Liver (tissue), 8 donors: ENCODE measurements at regions not wholly inside any gene's neighbourhood (a gene's known extent, or its start where the extent isn't known, plus 50 kb on each side); places are given as distances from the start of the nearest gene placed in this dataset.

Experiments
- DNase-seq: peaks from one replicate; pipeline ENCODE4 v3.0.0-alpha.2; 2017; ENCODE audit warnings: low spot score
- H3K27ac ChIP-seq, 2 donors: one replicate each; pipeline ENCODE4 v1.7.0; 2013; ENCODE audit warnings: inconsistent platforms in 2 of 2, low read length in 2 of 2, control low read depth in 1 of 2, low read depth in 1 of 2, mild to moderate bottlenecking in 1 of 2
- H3K27me3 ChIP-seq, 4 donors: one replicate each; pipeline versions ENCODE4 v1.6.1 to v1.7.0; 2013; ENCODE audit warnings: low read length in 3 of 4, inconsistent platforms in 1 of 4, mild to moderate bottlenecking in 1 of 4, moderate library complexity in 1 of 4; ENCODE audit not compliant: control insufficient read depth in 4 of 4, insufficient read depth in 4 of 4
- H3K36me3 ChIP-seq, 4 donors: one replicate each; pipeline versions ENCODE4 v1.6.1 to v1.7.0; 2013; ENCODE audit warnings: low read length in 3 of 4, mild to moderate bottlenecking in 3 of 4, low read depth in 1 of 4, moderate library complexity in 1 of 4; ENCODE audit not compliant: control insufficient read depth in 4 of 4, insufficient read depth in 3 of 4
- H3K4me1 ChIP-seq, 4 donors: one replicate each; pipeline versions ENCODE4 v1.6.1 to v1.7.0; 2013; ENCODE audit warnings: low read length in 3 of 4, mild to moderate bottlenecking in 3 of 4, moderate library complexity in 1 of 4; ENCODE audit not compliant: control insufficient read depth in 4 of 4, insufficient read depth in 4 of 4
- H3K4me3 ChIP-seq, 3 donors: one replicate each; pipeline versions ENCODE4 v1.6.1 to v1.7.0; 2013; ENCODE audit warnings: low read length in 3 of 3, control low read depth in 1 of 3, low read depth in 1 of 3, mild to moderate bottlenecking in 1 of 3
- H3K9ac ChIP-seq, 2 donors: one replicate each; pipeline ENCODE4 v1.7.0; 2013; ENCODE audit warnings: low read length in 2 of 2, mild to moderate bottlenecking in 2 of 2, moderate library complexity in 2 of 2, control low read depth in 1 of 2, low read depth in 1 of 2
- H3K9me3 ChIP-seq, 4 donors: one replicate each; pipeline versions ENCODE4 v1.6.1 to v1.7.0; 2013; ENCODE audit warnings: low read length in 3 of 4; ENCODE audit not compliant: control insufficient read depth in 4 of 4
- EGR1 ChIP-seq, 2 donors: IDR thresholded peaks; 2 replicates each; pipeline ENCODE4 v1.6.1; 2016 to 2018; ENCODE audit warnings: antibody characterized with exemption in 2 of 2, low read depth in 2 of 2
- FOXA1 ChIP-seq: IDR thresholded peaks from 2 replicates; pipeline ENCODE4 v1.6.1; 2016; ENCODE audit warnings: antibody characterized with exemption
- FOXA2 ChIP-seq: IDR thresholded peaks from 2 replicates; pipeline ENCODE4 v1.6.1; 2016; ENCODE audit warnings: antibody characterized with exemption
- GABPA ChIP-seq, 2 donors: IDR thresholded peaks in 1 of 2; conservative IDR thresholded peaks in 1 of 2; 2 replicates each; pipeline ENCODE4 v1.6.1; 2016; ENCODE audit warnings: antibody characterized with exemption in 2 of 2, mild to moderate bottlenecking in 1 of 2, moderate library complexity in 1 of 2
- HNF4A ChIP-seq, 2 donors: conservative IDR thresholded peaks; 2 replicates each; pipeline ENCODE4 v1.6.1; 2016; ENCODE audit warnings: antibody characterized with exemption in 2 of 2, mild to moderate bottlenecking in 2 of 2
- HNF4G ChIP-seq: IDR thresholded peaks from 2 replicates; pipeline ENCODE4 v1.6.1; 2016; ENCODE audit warnings: antibody characterized with exemption
- JUND ChIP-seq, 2 donors: IDR thresholded peaks; 2 replicates each; pipeline ENCODE4 v1.6.1; 2016; ENCODE audit warnings: antibody characterized with exemption in 2 of 2
- NR2F2 ChIP-seq: IDR thresholded peaks from 2 replicates; pipeline ENCODE4 v1.6.1; 2016; ENCODE audit warnings: antibody characterized with exemption
- RAD21 ChIP-seq, 2 donors: IDR thresholded peaks; 2 replicates each; pipeline ENCODE4 v1.6.1; 2016; ENCODE audit warnings: antibody characterized with exemption in 2 of 2, mild to moderate bottlenecking in 2 of 2
- RXRA ChIP-seq, 2 donors: IDR thresholded peaks; 2 replicates each; pipeline ENCODE4 v1.6.1; 2017 to 2018; ENCODE audit warnings: antibody characterized with exemption in 2 of 2, mild to moderate bottlenecking in 1 of 2
- SP1 ChIP-seq: IDR thresholded peaks from 2 replicates; pipeline ENCODE4 v1.6.1; 2018; ENCODE audit warnings: antibody characterized with exemption, mild to moderate bottlenecking
- TAF1 ChIP-seq: conservative IDR thresholded peaks from 2 replicates; pipeline ENCODE4 v1.6.1; 2016; ENCODE audit warnings: antibody characterized with exemption, mild to moderate bottlenecking
- YY1 ChIP-seq: IDR thresholded peaks from 2 replicates; pipeline ENCODE4 v1.6.1; 2016; ENCODE audit warnings: antibody characterized with exemption, mild to moderate bottlenecking
- WGBS: extraction: QIAGEN DNeasy Blood & Tissue Kit; methylation state at CpG from one replicate; pipeline ENCODE4 v1.1.7; 2013; 5-methylcytosine and 5-hydroxymethylcytosine counted together
- TF ChIP-seq, protein P1 (sequence below): fragments of 150-350 bp; IDR thresholded peaks from 2 replicates; pipeline ENCODE4 v1.5.1; 2017; ENCODE audit warnings: improper control_type of control experiment, low read depth, low read length; ENCODE audit not compliant: missing input control
- TF ChIP-seq, protein P2 (sequence below): IDR thresholded peaks from 2 replicates; pipeline ENCODE4 v1.6.1; 2016; ENCODE audit warnings: antibody characterized with exemption
- TF ChIP-seq, protein P3 (sequence below): IDR thresholded peaks from 2 replicates; pipeline ENCODE4 v1.6.1; 2016; ENCODE audit warnings: antibody characterized with exemption, mild to moderate bottlenecking
- TF ChIP-seq, protein P4 (sequence below): IDR thresholded peaks from 2 replicates; pipeline ENCODE4 v1.6.1; 2016; ENCODE audit warnings: antibody characterized with exemption
- TF ChIP-seq, protein P5 (sequence below): IDR thresholded peaks from 2 replicates; pipeline ENCODE4 v1.6.1; 2016; ENCODE audit warnings: antibody characterized with exemption
- donor health status: healthy.
- donor health status: healthy.
- donor health status: healthy.
- donor health status: healthy.
- donor health status: healthy.

DNA sequence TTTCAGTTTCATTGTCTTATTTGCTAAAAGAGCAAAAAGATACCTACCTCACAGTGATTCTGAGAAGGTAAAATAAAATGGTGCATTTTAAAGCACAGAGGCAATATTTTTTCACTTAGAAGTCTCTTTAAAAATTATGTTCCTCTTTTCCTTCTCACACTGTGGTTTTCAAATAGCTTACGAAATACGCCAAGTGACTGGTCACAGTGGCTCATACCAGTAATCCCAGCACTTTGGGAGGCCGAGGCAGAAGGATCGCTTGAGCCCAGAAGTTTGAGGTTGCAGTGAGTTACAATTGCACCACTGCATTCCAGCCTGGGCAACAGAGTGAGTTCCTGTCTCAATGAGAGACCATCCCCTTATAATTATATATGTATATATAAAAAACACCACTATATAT is 372.6 kb downstream of the FBXO8 start:
- TF ChIP-seq, protein P1, sequence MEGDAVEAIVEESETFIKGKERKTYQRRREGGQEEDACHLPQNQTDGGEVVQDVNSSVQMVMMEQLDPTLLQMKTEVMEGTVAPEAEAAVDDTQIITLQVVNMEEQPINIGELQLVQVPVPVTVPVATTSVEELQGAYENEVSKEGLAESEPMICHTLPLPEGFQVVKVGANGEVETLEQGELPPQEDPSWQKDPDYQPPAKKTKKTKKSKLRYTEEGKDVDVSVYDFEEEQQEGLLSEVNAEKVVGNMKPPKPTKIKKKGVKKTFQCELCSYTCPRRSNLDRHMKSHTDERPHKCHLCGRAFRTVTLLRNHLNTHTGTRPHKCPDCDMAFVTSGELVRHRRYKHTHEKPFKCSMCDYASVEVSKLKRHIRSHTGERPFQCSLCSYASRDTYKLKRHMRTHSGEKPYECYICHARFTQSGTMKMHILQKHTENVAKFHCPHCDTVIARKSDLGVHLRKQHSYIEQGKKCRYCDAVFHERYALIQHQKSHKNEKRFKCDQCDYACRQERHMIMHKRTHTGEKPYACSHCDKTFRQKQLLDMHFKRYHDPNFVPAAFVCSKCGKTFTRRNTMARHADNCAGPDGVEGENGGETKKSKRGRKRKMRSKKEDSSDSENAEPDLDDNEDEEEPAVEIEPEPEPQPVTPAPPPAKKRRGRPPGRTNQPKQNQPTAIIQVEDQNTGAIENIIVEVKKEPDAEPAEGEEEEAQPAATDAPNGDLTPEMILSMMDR: no peak
- TF ChIP-seq RAD21 (IDR thresholded peaks at IDR 0.05): no peak
- TF ChIP-seq, protein P2, sequence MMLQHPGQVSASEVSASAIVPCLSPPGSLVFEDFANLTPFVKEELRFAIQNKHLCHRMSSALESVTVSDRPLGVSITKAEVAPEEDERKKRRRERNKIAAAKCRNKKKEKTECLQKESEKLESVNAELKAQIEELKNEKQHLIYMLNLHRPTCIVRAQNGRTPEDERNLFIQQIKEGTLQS: no peak
- no peak for TF ChIP-seq HNF4A (conservative IDR thresholded peaks at IDR 0.05)
- TF ChIP-seq FOXA1: no peak
- TF ChIP-seq TAF1: no peak
- TF ChIP-seq SP1: no peak
- TF ChIP-seq, protein P3, sequence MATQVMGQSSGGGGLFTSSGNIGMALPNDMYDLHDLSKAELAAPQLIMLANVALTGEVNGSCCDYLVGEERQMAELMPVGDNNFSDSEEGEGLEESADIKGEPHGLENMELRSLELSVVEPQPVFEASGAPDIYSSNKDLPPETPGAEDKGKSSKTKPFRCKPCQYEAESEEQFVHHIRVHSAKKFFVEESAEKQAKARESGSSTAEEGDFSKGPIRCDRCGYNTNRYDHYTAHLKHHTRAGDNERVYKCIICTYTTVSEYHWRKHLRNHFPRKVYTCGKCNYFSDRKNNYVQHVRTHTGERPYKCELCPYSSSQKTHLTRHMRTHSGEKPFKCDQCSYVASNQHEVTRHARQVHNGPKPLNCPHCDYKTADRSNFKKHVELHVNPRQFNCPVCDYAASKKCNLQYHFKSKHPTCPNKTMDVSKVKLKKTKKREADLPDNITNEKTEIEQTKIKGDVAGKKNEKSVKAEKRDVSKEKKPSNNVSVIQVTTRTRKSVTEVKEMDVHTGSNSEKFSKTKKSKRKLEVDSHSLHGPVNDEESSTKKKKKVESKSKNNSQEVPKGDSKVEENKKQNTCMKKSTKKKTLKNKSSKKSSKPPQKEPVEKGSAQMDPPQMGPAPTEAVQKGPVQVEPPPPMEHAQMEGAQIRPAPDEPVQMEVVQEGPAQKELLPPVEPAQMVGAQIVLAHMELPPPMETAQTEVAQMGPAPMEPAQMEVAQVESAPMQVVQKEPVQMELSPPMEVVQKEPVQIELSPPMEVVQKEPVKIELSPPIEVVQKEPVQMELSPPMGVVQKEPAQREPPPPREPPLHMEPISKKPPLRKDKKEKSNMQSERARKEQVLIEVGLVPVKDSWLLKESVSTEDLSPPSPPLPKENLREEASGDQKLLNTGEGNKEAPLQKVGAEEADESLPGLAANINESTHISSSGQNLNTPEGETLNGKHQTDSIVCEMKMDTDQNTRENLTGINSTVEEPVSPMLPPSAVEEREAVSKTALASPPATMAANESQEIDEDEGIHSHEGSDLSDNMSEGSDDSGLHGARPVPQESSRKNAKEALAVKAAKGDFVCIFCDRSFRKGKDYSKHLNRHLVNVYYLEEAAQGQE: no peak
- no peak for TF ChIP-seq GABPA (IDR thresholded peaks at IDR 0.05 in 1 of 2, conservative IDR thresholded peaks at IDR 0.05 in 1 of 2)
- TF ChIP-seq YY1: no peak
- no peak for TF ChIP-seq RXRA (IDR thresholded peaks at IDR 0.05)
- TF ChIP-seq, protein P4, sequence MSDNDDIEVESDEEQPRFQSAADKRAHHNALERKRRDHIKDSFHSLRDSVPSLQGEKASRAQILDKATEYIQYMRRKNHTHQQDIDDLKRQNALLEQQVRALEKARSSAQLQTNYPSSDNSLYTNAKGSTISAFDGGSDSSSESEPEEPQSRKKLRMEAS: no peak
- TF ChIP-seq FOXA2: no peak
- no peak for TF ChIP-seq NR2F2
- TF ChIP-seq, protein P5, sequence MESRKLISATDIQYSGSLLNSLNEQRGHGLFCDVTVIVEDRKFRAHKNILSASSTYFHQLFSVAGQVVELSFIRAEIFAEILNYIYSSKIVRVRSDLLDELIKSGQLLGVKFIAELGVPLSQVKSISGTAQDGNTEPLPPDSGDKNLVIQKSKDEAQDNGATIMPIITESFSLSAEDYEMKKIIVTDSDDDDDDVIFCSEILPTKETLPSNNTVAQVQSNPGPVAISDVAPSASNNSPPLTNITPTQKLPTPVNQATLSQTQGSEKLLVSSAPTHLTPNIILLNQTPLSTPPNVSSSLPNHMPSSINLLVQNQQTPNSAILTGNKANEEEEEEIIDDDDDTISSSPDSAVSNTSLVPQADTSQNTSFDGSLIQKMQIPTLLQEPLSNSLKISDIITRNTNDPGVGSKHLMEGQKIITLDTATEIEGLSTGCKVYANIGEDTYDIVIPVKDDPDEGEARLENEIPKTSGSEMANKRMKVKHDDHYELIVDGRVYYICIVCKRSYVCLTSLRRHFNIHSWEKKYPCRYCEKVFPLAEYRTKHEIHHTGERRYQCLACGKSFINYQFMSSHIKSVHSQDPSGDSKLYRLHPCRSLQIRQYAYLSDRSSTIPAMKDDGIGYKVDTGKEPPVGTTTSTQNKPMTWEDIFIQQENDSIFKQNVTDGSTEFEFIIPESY: no peak
- TF ChIP-seq HNF4G: no peak
- peaks cover 0 to 1% (median 0%) of the 10 kb centered on the region in 4 donors for H3K4me1 ChIP-seq
- H3K27me3 ChIP-seq: no peaks in the 10 kb centered on the region
- H3K9me3 ChIP-seq: no peaks in the 10 kb centered on the region
- H3K27ac ChIP-seq: no peak overlapping the region
- no peaks in the 10 kb centered on the region for H3K36me3 ChIP-seq
- WGBS: 71% methylated on average over 4 of the region's 4 CpGs
- no peak overlapping the region for H3K9ac ChIP-seq
- DNase-seq: no peak
- H3K4me3 ChIP-seq: no peak overlapping the region

DNA sequence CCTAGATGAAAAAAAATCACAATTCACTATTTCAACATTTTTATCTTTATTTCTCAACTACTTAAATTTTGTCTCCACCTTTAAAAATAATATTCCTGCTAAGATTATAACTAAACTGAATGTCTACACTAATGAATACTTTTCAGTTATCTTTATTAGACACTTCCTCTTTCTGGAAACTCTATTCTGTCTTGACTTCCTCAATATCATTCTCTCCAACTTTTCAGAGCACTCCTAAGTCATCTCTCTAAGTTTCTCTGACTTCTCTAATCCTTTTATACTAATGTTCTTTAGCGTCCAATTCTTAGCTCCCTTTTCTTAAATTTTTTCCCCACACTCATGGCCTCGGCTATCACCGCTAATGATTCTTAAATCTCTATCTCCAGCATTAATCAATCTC is 374.2 kb downstream of the FBXO8 start:
- Histone ChIP-seq H3K4me1 (peaks cover 0 to 1% (median 0%) of the 10 kb centered on the region in 4 donors), H3K27me3 (no peaks in the 10 kb centered on the region), H3K9me3 (no peaks in the 10 kb centered on the region), H3K4me3 (no peak overlapping the region), H3K9ac (no peak overlapping the region), H3K36me3 (no peaks in the 10 kb centered on the region), H3K27ac (no peak overlapping the region)
- TF ChIP-seq, protein P4: no peak
- TF ChIP-seq YY1 (no peak), TAF1 (no peak), JUND (IDR thresholded peaks at IDR 0.05) (no peak), HNF4A (conservative IDR thresholded peaks at IDR 0.05) (no peak), RAD21 (IDR thresholded peaks at IDR 0.05) (no peak), NR2F2 (no peak), GABPA (IDR thresholded peaks at IDR 0.05 in 1 of 2, conservative IDR thresholded peaks at IDR 0.05 in 1 of 2) (no peak), RXRA (IDR thresholded peaks at IDR 0.05) (no peak), EGR1 (IDR thresholded peaks at IDR 0.05; ENCODE audit: low read depth in 2 of 2) (no peak), SP1 (no peak)
- TF ChIP-seq, protein P5: no peak
- TF ChIP-seq, protein P1: no peak
- WGBS: 83% methylated on average over 3 of the region's 3 CpGs
- DNase-seq: no peak
